ENCODE measurements at regions not wholly inside any gene's neighbourhood (a gene's known extent, or its start where the extent isn't known, plus 50 kb on each side); places are given as distances from the start of the nearest gene placed in this dataset.
A peak's percentile ranks its signal among the peaks of the same experiment; 100 is the strongest.

DNA sequence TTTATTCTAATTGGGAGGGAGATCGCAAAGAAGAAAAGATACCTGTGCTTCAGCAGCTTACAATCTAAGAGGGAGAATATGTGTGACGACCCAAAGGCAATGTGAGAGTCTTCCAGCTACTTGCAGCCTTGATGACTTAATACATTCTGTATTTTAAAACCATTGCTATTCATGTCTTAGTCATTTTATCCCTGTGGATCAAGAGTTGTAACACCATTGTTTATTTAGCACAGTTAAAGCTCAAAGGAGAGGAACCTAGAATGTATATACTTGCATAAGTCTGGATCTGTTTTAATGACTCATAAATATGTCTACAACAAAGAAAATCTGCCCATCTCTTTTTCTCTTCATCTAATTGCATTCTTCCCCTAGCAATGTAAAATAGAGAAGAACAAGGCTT, 117.9 kb upstream of the DLX6 start:
- TF ChIP-seq, protein P1, sequence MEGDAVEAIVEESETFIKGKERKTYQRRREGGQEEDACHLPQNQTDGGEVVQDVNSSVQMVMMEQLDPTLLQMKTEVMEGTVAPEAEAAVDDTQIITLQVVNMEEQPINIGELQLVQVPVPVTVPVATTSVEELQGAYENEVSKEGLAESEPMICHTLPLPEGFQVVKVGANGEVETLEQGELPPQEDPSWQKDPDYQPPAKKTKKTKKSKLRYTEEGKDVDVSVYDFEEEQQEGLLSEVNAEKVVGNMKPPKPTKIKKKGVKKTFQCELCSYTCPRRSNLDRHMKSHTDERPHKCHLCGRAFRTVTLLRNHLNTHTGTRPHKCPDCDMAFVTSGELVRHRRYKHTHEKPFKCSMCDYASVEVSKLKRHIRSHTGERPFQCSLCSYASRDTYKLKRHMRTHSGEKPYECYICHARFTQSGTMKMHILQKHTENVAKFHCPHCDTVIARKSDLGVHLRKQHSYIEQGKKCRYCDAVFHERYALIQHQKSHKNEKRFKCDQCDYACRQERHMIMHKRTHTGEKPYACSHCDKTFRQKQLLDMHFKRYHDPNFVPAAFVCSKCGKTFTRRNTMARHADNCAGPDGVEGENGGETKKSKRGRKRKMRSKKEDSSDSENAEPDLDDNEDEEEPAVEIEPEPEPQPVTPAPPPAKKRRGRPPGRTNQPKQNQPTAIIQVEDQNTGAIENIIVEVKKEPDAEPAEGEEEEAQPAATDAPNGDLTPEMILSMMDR (conservative IDR thresholded peaks at IDR 0.05; ENCODE audit: low read depth, low read length) = no peak
- DNase-seq (ENCODE audit: low read depth) = no peak
- no peak overlapping the region for H3K4me3 ChIP-seq (ENCODE audit: low read depth, low read length)

DNA sequence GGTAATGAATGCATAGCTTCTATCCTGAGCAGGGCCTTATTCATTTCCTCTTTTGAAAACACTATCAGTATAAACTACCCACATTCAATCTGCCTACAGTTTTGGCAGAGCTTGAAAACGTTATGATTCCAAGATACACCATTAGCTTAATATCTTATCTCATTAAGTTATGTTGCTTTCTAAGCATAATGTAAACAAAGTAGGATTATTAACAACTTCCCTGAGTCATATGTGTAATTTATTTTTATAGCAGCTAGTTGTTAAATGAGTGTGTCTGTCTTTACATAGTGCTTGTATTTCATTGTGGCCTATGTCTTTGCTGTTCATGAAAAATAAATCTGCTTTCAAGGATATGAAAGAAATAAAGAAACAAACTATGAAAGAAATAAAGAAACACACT, 106.2 kb upstream of the DLX6 start:
- H3K4me3 ChIP-seq (ENCODE audit: low read depth, low read length) = no peak overlapping the region
- DNase-seq (ENCODE audit: low read depth) = no peak
- TF ChIP-seq, protein P1 (conservative IDR thresholded peaks at IDR 0.05; ENCODE audit: low read depth, low read length) = no peak

DNA sequence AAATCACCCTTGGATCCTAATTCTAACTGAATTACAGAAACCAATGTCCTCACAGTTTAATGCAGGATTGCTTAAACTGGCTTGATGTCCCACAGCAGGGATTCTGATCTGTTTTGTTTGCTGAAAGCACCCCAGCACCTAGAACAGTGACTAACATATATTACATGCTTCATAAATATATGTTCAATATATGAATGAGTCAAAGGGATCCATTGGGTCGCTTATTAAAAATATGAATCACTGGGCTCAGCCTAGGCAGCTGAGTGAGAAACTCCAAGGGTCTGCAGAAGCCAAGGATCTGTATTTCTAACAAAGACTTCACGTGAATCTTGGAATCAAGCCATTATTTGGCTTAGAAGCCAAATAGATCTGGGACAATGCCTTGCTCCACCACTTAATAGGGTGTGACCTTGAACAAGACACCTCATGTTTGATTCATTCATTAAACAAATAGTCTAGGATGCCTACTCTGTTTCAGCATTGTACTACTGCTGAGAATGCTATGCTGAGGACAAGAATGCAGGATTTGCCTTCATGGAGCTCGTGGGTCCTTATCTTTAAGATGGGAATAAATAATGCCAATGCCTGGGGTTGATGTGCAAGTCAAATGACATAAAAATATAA, 103.4 kb upstream of the DLX6 start:
- TF ChIP-seq, protein P1 (conservative IDR thresholded peaks at IDR 0.05; ENCODE audit: low read depth, low read length) = no peak
- DNase-seq (ENCODE audit: low read depth) = no peak
- no peak overlapping the region for H3K4me3 ChIP-seq (ENCODE audit: low read depth, low read length)

GRCh38 chr7:96903906-96904305, 101.4 kb upstream of the DLX6 start:
- no peak overlapping the region for H3K4me3 ChIP-seq (ENCODE audit: low read depth, low read length)
- no peak for DNase-seq (ENCODE audit: low read depth)
- TF ChIP-seq, protein P1 (conservative IDR thresholded peaks at IDR 0.05; ENCODE audit: low read depth, low read length) = no peak

DNA sequence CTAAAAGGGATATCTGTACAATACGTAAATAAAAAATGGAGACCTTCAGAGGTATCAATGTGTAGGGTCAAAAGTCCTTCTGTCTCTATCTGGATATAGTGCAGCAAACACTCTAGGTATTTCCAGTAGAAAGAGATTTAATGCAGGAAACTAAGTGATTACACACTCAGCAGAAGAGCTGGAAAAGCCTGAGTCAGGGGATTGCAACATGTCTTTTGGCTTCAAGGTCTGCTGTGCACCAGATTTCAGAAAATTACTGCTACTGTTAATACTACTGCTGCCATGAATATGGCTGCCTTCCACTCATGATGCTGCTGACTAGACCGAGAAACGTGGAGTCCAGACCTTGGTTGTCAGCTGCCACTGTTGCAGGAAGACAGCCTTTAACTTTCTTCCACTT, 94.9 kb upstream of the DLX6 start:
- no peak overlapping the region for H3K4me3 ChIP-seq (ENCODE audit: low read depth, low read length)
- TF ChIP-seq, protein P1 (conservative IDR thresholded peaks at IDR 0.05; ENCODE audit: low read depth, low read length) = no peak
- DNase-seq (ENCODE audit: low read depth) = peak; percentile 0

DNA sequence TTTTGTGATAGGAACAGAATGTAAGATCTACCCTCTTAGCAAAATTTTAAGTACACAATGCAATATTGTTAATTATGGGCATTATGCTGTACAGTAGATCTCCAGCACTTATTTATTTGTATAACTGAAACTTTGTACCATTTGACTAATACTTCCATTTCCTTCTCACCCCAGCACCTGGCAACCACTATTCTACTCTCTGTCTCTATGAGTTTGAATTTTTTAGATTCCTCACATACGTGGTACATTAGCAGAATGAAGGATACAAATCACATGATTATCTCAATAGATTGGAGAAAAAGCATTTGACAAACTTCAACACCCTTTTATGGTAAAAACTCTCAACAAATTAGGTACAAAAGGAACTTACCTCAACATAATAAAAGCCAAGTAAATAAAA, 90.3 kb upstream of the DLX6 start:
- no peak for DNase-seq (ENCODE audit: low read depth)
- no peak overlapping the region for H3K4me3 ChIP-seq (ENCODE audit: low read depth, low read length)
- TF ChIP-seq, protein P1 (conservative IDR thresholded peaks at IDR 0.05; ENCODE audit: low read depth, low read length) = no peak

GRCh38 chr7:96920064-96920463, 85.3 kb upstream of the DLX6 start:
- DNase-seq (ENCODE audit: low read depth) = no peak
- no peak overlapping the region for H3K4me3 ChIP-seq (ENCODE audit: low read depth, low read length)
- TF ChIP-seq, protein P1 (conservative IDR thresholded peaks at IDR 0.05; ENCODE audit: low read depth, low read length) = no peak
